ENCODE measurements at regions not wholly inside any gene's neighbourhood (a gene's known extent, or its start where the extent isn't known, plus 50 kb on each side); places are given as distances from the start of the nearest gene placed in this dataset.
A peak's percentile ranks its signal among the peaks of the same experiment; 100 is the strongest.
"Not testable (repeated sequence)": the region's sequence is repeated elsewhere in the genome, so short reads cannot be mapped to it uniquely, and the experiment has no call there.

- no peak for DNase-seq
These were observed 228.9 kb upstream of the FAM78B start for GRCh38 chr1:166395729-166396128.

- not testable (repeated sequence) for DNase-seq
These were observed 242.7 kb upstream of the FAM78B start for GRCh38 chr1:166409253-166410082.

- DNase-seq = no peak
These were observed 243.2 kb upstream of the FAM78B start for GRCh38 chr1:166410083-166410385.

DNA sequence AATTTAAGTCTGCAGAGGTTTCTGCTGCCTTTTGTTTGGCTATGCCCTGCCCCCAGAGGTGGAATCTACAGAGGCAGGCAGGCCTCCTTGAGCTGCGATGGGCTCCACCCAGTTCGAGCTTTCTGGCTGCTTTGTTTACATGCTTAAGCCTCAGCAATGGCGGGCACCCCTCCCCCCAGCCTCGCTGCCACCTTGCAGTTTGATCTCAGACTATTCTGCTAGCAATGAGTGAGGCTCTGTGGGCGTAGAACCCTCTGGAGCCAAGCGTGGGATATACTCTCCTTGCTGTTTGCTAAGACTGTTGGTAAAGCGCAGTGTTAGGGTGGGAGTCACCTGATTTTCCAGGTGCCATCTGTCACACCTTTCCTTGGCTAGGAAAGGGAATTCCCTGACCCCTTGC is 250.0 kb upstream of the FAM78B start:
- not testable (repeated sequence) for DNase-seq

DNA sequence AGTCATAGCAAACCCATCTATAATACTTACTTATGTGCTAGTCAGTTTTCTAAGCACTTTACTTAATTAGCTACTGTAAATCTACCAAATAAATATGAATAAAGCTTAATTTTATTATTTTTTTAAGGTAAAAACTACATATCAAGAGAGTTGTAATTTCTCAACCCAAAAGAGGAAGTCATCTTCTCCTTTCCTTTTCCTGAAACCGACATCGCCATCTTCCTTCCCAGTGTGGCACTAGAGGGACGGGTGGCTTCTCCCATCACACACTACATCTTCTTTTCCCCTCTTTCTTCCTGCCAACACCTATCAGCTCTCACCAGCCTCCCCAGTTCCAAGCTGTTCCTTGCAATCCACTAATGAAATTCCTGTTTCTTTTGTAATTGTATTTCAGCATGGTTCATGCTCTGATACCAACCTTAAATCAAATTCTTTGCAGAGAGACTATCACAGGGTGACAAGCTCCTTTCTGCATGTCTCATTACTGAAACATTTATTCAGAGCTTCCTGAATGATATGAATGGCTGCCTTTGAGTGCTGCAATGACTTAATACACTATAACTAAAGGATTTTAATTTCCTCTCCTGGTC is 251.6 kb upstream of the FAM78B start:
- DNase-seq = no peak

GRCh38 chr1:166422586-166422985 is 255.8 kb upstream of the FAM78B start:
- not testable (repeated sequence) for DNase-seq

DNA sequence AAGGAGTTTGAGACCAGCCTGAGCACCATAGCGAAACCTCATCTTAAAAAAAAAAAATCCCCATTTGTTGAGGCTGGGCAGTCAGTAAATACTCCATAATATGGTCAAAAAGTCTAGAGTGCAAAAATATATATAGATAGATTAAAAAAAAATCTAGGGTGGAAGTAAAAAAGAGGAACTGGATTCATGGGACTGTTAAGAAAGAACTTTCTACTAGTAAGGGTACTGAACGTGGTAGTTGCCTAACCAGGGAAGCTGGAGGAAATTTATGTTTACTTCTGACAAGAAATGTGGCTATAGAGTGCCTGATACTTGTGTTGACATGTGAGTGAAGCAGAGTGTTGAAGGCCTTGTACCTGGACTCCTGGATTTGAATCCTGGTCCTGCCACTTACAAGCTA is 265.9 kb upstream of the FAM78B start:
- no peak for DNase-seq

DNA sequence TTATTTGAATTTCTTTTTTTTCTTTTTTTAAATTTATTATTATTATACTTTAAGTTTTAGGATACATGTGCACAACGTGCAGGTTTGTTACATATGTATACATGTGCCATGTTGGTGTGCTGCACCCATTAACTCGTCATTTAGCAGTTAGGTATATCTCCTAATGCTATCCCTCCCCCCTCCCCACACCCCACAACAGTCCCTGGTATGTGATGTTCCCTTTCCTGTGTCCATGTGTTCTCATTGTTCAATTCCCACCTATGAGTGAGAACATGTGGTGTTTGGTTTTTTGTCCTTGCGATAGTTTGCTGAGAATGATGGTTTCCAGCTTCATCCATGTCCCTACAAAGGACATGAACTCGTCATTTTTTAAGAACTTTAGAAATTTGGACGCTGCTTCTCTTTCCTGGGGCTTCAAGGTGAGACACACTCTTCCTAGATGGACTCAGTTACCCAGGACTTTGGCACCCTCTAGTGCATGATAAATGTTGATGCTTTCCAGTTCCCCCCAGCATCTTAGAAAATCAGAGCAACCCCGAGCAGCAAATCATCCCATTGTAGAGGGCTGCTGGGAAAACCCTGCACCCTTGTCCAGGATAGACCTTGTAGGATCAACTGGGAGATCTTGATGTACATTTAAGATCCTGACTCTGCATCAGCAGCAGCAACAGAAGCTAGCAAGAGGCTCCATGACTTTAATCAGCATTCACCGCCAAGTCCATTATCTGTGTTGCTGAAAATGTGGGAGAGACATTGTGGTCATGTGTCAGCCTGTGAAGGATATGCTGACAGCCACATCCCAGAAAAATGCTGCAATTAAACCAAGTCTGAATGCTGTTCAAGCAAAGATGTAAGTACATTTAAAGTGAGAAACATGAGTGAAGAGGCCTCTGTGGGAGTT is 266.9 kb upstream of the FAM78B start:
- DNase-seq = not testable (repeated sequence)

DNA sequence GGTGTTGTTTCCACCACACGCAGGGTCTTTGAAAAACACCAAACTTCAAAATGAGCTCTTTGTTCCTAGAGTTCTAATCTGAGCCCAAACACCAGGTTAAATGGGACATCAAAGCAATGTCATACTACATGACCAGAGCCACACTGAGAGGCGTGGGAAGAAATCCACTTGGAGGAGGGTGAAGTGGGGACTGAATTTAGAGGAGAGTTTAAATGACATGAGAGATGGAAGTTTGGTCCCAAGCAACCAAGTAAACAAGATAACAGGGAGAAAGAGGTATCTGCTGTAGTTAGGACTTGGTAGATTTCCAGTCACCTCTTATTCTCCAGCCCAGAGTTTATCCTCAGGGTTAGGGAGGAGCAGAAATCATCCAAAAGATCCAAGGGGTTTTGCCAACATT is 290.9 kb upstream of the FAM78B start:
- DNase-seq = no peak

DNA sequence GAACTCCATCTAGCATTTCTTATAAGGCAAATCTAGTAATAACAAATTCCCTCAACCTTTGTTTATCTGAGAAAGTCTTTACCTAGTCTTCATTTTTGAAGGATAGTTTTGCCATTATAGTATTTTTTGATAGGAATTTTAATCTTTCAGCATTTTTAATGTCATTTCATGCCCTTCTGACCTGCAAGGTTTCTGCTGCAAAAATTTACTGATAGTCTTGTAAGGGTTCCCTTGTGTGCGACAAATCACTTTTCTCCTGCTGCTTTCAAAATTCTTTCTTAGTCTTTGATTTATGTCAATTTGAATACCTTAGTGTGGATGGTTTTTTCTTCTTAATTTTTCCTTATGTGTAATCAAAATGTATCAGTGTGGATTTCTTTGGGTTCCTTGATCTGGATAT is 297.5 kb upstream of the FAM78B start:
- DNase-seq = no peak

- DNase-seq = no peak
These were observed 303.2 kb upstream of the FAM78B start for GRCh38 chr1:166470014-166470413.

GRCh38 chr1:166470441-166470840 is 303.6 kb upstream of the FAM78B start:
- DNase-seq = no peak

DNA sequence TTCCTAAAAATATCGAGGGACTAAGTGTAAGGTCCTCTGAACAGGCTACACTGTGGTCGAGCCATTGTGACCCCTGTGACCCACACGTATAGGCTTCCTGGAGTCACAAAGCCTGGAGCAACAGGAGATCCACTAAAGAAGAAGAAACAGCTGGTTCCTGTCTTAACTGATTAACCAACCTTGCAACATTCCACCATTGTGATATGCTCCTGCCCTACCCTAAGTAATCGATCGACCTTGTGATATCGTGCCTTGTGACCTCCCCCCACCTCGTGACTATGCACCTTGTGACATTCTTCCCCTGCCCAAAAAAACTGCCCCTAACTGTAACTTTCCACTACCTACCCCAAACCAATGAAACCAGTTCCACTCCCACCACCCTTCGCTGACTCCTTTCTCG is 304.6 kb upstream of the FAM78B start:
- DNase-seq = no peak

DNA sequence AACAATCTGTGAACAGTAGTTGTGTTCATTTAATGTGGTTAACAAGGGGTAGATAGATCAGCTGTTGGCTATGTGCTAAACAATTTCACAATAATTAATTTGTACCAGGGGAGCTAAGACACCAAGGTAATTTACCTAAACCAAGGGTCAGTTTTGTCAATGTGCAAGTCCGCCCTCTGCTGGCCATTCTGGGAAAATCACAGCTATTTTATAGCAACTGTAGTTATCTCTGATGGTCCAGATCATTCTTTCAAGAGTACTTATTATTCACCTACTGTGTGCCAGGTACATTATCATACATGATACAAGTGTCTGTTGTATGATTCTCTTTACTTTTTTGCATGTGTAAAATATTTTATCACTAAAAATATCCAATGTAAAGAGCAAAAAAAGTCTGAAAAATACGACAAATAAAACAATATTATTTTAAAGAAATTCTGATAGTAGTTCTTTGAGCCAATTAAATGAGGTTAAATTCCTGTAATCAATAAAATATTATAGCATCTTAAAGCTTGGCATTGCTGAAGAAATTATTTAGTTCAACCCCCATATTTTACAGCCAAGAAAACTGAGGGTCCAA is 312.3 kb upstream of the FAM78B start:
- peak; percentile 22 for DNase-seq

DNA sequence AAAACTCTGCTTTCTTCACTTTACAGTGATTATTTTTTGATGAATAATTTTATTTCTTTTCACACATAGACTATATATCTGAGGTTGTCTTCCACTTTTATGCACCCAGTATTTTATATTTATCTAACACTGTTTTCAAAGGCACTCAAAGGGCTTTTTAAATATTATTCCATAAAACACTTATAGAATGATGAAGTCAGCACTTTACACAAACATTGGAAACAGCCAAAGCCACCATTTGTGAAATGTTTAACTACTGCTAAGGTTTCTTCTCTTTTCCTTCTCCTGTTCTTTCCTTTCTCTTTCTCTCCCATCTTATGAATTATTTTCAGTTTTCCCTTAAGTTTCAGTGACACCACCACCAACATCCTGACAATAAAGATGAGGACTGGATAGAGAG is 317.7 kb upstream of the FAM78B start:
- DNase-seq = no peak

DNA sequence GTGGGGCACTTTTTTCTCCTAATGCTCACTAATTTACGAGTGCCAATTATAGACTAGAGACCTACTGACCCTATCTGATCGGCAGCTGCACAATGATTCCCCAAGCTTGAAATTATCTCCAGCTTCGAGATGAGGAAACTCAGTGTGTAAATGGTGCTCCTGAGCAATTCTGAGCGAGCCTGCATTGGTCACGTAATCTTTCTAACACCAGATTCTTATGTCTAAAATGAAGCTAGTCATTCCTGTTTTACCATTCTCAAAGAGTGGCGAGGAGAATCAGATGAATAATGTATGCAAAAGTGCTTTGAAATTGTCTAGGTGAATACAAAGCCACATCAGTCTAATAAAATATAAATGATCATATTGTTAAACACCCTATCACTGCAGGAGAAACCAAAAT is 318.1 kb upstream of the FAM78B start:
- DNase-seq = no peak

- DNase-seq = no peak
These were observed 318.8 kb upstream of the FAM78B start for GRCh38 chr1:166485620-166486019.

- DNase-seq = no peak
These were observed 321.5 kb upstream of the FAM78B start for GRCh38 chr1:166488327-166488726.

DNA sequence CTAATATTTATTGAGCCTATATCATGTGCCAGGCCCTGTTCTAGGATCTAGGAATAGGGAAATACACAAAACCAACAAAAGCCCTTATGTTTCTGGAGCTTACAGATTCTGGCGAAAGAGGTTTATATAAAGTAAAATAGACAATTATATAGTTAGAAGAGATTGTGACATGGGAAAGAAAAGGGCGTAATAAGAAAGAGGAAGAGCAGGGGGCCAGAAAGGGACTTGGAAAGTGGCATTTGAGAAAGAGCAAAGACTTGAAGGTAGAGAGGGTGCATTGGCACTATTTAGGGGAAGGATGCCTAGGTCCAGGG is 322.5 kb upstream of the FAM78B start:
- no peak for DNase-seq

GRCh38 chr1:166489670-166490436 is 323.1 kb upstream of the FAM78B start:
- DNase-seq = peak; percentile 15

DNA sequence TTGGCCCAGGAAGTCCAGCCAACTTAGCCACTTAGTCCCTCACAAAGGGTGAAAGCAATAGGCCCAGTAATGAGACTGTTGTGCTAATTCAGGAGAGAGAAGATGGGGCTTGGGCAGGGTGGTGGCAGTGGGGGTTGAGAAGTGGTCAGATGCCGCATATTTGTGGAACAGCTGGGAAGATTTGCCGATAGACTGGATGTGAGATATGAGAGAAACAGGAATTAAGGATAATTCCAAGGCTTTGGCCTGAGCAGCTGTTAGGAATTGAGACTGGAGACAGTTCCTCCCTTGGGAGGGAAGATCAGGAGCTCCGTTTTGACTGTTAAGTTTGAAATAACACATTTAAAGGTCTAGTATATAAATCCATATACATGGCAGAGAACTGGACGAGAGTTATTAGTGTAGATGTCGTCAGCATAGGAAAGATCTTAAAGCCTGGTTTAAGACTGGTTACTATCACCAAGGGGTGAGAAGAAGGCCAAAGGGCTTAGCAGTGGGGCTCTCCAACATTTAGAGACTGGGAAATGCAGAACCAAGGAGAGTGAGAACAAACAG is 323.7 kb upstream of the FAM78B start:
- no peak for DNase-seq

GRCh38 chr1:166493765-166494164 is 327.0 kb upstream of the FAM78B start:
- DNase-seq = not testable (repeated sequence)

GRCh38 chr1:166507347-166507746 is 331.9 kb upstream of the POGK start:
- DNase-seq = no peak
